ENCODE measurements at regions not wholly inside any gene's neighbourhood (a gene's known extent, or its start where the extent isn't known, plus 50 kb on each side); places are given as distances from the start of the nearest gene placed in this dataset.
"Not testable (repeated sequence)": the region's sequence is repeated elsewhere in the genome, so short reads cannot be mapped to it uniquely, and the experiment has no call there.

GRCh38 chr13:88022431-88023208, 351.4 kb downstream of the SLITRK5 start:
- no peaks in the 10 kb centered on the region for H3K36me3 Mint-ChIP-seq
- H3K27me3 Mint-ChIP-seq, result no peaks in the 10 kb centered on the region
- H3K4me1 Mint-ChIP-seq (ENCODE audit: unreplicated experiment), result no peaks in the 10 kb centered on the region
- no peak for TF ChIP-seq CTCF (conservative IDR thresholded peaks at IDR 0.05)
- no peak overlapping the region for H3K27ac Mint-ChIP-seq
- no peak overlapping the region for H3K4me3 Mint-ChIP-seq
- H3K9me3 Mint-ChIP-seq, result no peaks in the 10 kb centered on the region
- no peak for DNase-seq (ENCODE audit: extremely low spot score, unreplicated experiment)

- Mint-ChIP-seq H3K27me3 (no peaks in the 10 kb centered on the region), H3K9me3 (no peaks in the 10 kb centered on the region), H3K4me1 (ENCODE audit: unreplicated experiment) (no peaks in the 10 kb centered on the region), H3K27ac (no peak overlapping the region), H3K4me3 (no peak overlapping the region), H3K36me3 (no peaks in the 10 kb centered on the region)
- no peak for DNase-seq (ENCODE audit: extremely low spot score, unreplicated experiment)
- no peak for TF ChIP-seq CTCF (conservative IDR thresholded peaks at IDR 0.05)
Measured at GRCh38 chr13:88026241-88026640, 355.1 kb downstream of the SLITRK5 start.

GRCh38 chr13:88031980-88032559, 360.9 kb downstream of the SLITRK5 start:
- no peak for TF ChIP-seq CTCF (conservative IDR thresholded peaks at IDR 0.05)
- Mint-ChIP-seq H3K36me3 (no peaks in the 10 kb centered on the region), H3K4me3 (no peak overlapping the region), H3K27ac (no peak overlapping the region), H3K9me3 (no peaks in the 10 kb centered on the region), H3K4me1 (ENCODE audit: unreplicated experiment) (no peaks in the 10 kb centered on the region), H3K27me3 (no peaks in the 10 kb centered on the region)
- DNase-seq (ENCODE audit: extremely low spot score, unreplicated experiment), result no peak

DNA sequence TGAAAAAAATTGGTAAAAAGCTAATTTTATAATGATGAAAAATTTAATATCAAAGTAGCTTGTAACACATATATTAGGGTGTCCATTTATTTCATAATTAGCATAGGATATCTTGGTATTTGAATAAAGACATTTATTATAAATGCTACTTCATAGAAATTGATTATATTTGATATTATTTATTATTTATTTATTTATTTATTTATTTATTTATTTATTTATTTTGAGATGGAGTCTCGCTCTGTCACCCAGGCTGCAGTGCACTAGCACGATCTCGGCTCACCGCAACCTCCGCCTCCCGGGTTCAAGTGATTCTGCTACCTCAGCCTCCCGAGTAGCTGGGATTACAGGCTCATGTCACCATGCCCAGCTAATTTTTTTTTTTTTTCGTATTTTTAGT, 365.0 kb downstream of the SLITRK5 start:
- not testable (repeated sequence) for DNase-seq (ENCODE audit: extremely low spot score, unreplicated experiment); H3K4me3 Mint-ChIP-seq; H3K27ac Mint-ChIP-seq; H3K9me3 Mint-ChIP-seq; H3K36me3 Mint-ChIP-seq; H3K4me1 Mint-ChIP-seq (ENCODE audit: unreplicated experiment); H3K27me3 Mint-ChIP-seq

DNA sequence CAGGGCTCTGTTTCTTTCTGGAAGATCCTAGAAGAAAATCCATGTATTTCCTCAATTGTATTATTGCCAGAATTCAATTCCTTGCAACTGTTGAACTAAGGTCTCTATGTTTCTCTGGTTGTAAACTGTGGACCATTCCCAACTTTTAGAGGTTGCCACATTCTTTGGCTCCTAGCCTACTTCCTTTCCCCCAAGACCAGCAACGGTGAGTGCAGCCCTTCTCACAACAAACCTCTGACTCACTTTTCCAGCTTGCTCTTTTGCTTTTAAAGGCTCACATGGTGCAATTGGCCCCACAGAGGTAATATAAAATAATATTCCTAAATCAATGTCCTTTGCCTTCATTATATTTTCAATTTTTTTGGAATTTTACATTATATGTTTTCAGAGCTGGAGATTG, 371.3 kb downstream of the SLITRK5 start:
- Mint-ChIP-seq H3K27ac (no peak overlapping the region), H3K4me3 (no peak overlapping the region), H3K36me3 (no peaks in the 10 kb centered on the region), H3K4me1 (ENCODE audit: unreplicated experiment) (no peaks in the 10 kb centered on the region), H3K27me3 (no peaks in the 10 kb centered on the region), H3K9me3 (no peaks in the 10 kb centered on the region)
- DNase-seq (ENCODE audit: extremely low spot score, unreplicated experiment), result no peak
- TF ChIP-seq CTCF (conservative IDR thresholded peaks at IDR 0.05), result no peak

DNA sequence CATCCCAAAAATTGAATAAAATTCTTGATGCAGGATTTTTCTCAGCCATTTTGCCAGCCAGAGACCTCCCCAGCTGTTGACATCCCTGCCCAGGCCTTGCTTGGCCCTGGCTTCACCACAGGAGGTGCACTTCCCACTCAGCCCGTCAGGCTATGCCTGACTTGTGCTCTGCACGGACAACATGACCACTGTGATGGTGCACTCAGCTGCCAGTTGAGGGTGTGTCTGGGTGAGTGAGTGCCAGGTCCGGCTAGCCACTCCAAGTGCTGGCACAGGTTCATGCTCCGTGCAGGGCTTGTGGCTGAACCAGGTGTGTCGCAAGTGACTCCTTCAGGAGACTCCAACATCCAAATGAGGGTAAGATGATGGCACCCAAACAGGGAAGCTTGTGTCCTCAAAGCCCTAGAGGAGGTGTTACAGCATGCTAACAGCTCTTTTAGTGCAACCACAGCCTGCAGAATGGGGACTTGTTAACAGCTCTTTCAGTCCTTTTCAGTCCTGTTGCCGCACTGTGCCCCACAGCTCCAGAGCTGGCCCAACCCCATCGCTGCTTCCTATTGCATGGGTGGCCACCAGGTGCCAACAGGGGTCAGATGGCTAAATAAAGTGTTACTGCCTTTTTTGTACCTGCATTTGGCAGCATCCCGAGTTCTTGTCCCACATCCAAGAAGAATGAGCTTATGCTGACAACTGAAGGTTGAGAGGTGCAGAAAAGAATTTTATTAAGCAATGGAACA, 380.7 kb downstream of the SLITRK5 start:
- H3K36me3 Mint-ChIP-seq, result no peaks in the 10 kb centered on the region
- H3K9me3 Mint-ChIP-seq, result peaks cover 7% of the 10 kb centered on the region
- H3K27ac Mint-ChIP-seq, result no peak overlapping the region
- DNase-seq (ENCODE audit: extremely low spot score, unreplicated experiment), result no peak
- TF ChIP-seq CTCF (conservative IDR thresholded peaks at IDR 0.05), result no peak
- no peak overlapping the region for H3K4me3 Mint-ChIP-seq
- H3K4me1 Mint-ChIP-seq (ENCODE audit: unreplicated experiment), result no peaks in the 10 kb centered on the region
- H3K27me3 Mint-ChIP-seq, result no peaks in the 10 kb centered on the region

Data from type B pancreatic cell (in vitro differentiated cells).